Ascending aorta (tissue), 2 donors: ENCODE measurements at regions not wholly inside any gene's neighbourhood (a gene's known extent, or its start where the extent isn't known, plus 50 kb on each side); places are given as distances from the start of the nearest gene placed in this dataset.

Experiments
- DNase-seq, 2 donors: peaks; one replicate each; pipeline ENCODE4 v3.0.0-alpha.2; 2019; ENCODE audit warnings: low spot score in 2 of 2
- H3K27ac ChIP-seq, 2 donors: fragments of 200-600 bp; sonication (generic); one replicate each; pipeline ENCODE4 v1.5.1; 2016 to 2017; ENCODE audit warnings: mild to moderate bottlenecking in 1 of 2
- H3K27me3 ChIP-seq: fragments of 200-600 bp; sonication (generic); one replicate; pipeline ENCODE4 v1.5.1; 2017
- H3K36me3 ChIP-seq, 2 donors: fragments of 200-600 bp; sonication (generic); one replicate each; pipeline ENCODE4 v1.5.1; 2016
- H3K4me1 ChIP-seq, 2 donors: fragments of 200-600 bp; sonication (generic); one replicate each; pipeline ENCODE4 v1.5.1; 2016 to 2017; ENCODE audit warnings: mild to moderate bottlenecking in 1 of 2
- H3K4me3 ChIP-seq, 2 donors: fragments of 200-600 bp; sonication (generic); one replicate each; pipeline ENCODE4 v1.5.1; 2016 to 2017; ENCODE audit warnings: mild to moderate bottlenecking in 1 of 2
- H3K9me3 ChIP-seq, 2 donors: fragments of 200-600 bp; sonication (generic); one replicate each; pipeline ENCODE4 v1.5.1; 2016
- intact Hi-C: fragments of 100-400 bp; cut with DNase I; formaldehyde crosslinking; loops from one replicate; pipeline ENCODE4 v1.15.1; 2023
- TF ChIP-seq, protein P1 (sequence below), 3 experiments: fragments of 200-600 bp in 2 of 3; fragments of 450-650 bp in 1 of 3; sonication (generic) in 2 of 3; IDR thresholded peaks; one replicate each; pipeline ENCODE4 v1.5.1; 2016 to 2019; ENCODE audit warnings: antibody characterized with exemption in 3 of 3, mild to moderate bottlenecking in 1 of 3, moderate library complexity in 1 of 3

DNA sequence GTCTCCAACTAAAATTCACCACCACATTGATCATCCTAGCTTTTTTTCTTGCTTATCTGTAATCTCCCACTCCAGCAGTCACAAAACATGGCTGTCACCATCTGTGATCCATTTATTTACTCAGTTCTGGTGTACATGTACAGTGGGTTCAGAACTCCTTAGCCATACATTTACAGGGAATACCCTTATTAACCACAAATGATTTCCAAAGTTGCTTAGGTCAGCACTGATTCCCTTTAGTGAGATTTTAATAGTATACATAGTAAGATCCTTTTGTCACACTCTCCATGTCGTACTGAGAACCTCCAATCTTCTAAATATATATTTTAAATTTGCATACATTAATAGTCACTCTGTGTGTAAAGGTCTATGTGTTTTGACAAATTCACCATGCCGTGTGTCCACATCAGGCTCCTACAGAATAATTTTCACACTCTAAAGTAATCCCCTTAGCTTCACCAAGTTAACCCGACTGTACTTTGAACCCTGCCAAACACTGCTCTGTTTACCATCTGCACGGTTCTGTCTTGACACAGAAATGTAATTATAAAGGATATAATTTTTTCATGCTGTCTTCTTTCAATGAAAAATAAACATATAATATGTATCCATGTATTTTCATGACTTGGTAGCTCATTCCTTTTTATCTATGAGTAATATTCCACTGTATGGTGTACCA is 473.6 kb upstream of the ZP4 start:
- no peak overlapping the region for H3K27ac ChIP-seq
- no peak overlapping the region for H3K4me3 ChIP-seq
- intact Hi-C loops: no loop called here
- H3K9me3 ChIP-seq: no peaks in the 10 kb centered on the region
- DNase-seq: no peak
- TF ChIP-seq, protein P1, sequence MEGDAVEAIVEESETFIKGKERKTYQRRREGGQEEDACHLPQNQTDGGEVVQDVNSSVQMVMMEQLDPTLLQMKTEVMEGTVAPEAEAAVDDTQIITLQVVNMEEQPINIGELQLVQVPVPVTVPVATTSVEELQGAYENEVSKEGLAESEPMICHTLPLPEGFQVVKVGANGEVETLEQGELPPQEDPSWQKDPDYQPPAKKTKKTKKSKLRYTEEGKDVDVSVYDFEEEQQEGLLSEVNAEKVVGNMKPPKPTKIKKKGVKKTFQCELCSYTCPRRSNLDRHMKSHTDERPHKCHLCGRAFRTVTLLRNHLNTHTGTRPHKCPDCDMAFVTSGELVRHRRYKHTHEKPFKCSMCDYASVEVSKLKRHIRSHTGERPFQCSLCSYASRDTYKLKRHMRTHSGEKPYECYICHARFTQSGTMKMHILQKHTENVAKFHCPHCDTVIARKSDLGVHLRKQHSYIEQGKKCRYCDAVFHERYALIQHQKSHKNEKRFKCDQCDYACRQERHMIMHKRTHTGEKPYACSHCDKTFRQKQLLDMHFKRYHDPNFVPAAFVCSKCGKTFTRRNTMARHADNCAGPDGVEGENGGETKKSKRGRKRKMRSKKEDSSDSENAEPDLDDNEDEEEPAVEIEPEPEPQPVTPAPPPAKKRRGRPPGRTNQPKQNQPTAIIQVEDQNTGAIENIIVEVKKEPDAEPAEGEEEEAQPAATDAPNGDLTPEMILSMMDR (IDR thresholded peaks at IDR 0.05): no peak
- no peaks in the 10 kb centered on the region for H3K36me3 ChIP-seq
- H3K27me3 ChIP-seq: no peaks in the 10 kb centered on the region
- H3K4me1 ChIP-seq: no peaks in the 10 kb centered on the region

DNA sequence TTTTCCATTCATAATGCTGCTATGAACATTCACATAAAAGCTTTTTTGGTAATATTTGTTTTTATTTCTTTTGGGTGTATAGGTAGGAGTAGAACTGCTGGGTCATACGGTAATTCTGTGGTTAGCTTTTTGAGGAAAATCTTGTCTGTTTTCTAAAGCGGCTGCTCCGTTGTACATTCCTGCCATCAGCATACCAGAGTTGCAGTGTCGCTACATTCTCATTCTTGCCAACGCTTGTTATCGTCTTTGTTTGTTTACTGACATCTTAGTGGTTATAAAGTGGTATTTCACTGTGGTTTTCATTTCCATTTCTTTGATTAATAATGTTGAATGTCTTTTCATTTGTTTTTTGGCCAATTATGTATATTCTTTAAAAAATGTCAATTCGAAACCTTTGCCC is 469.8 kb upstream of the ZP4 start:
- H3K4me1 ChIP-seq: no peaks in the 10 kb centered on the region
- no peak overlapping the region for H3K27ac ChIP-seq
- TF ChIP-seq, protein P1 (IDR thresholded peaks at IDR 0.05): no peak
- H3K27me3 ChIP-seq: no peaks in the 10 kb centered on the region
- H3K9me3 ChIP-seq: no peaks in the 10 kb centered on the region
- H3K36me3 ChIP-seq: no peaks in the 10 kb centered on the region
- intact Hi-C loops: no loop called here
- H3K4me3 ChIP-seq: no peak overlapping the region
- DNase-seq: no peak

DNA sequence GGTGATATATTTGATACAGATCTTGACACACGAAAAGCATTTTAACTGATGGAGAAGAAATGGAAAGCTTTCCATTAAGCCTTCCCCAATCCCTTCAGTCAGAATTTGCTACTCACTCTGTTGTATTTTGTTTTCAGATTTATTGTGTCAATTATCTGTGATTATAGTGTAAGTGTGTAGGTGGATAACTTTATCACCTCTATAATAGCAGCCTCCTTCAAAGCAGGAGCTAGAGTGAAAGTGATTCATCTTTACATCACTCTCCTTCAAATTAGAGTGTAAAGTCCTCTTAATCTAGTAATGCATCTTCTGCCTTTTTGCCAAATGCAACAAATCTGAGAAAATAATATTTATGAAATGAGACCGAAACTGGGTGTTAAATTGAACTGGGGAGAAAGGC is 459.7 kb upstream of the ZP4 start:
- no peak for DNase-seq
- H3K4me3 ChIP-seq: no peak overlapping the region
- H3K4me1 ChIP-seq: no peaks in the 10 kb centered on the region
- H3K36me3 ChIP-seq: no peaks in the 10 kb centered on the region
- no peaks in the 10 kb centered on the region for H3K9me3 ChIP-seq
- TF ChIP-seq, protein P1 (IDR thresholded peaks at IDR 0.05): no peak
- intact Hi-C loops: no loop called here
- no peak overlapping the region for H3K27ac ChIP-seq
- H3K27me3 ChIP-seq: no peaks in the 10 kb centered on the region

DNA sequence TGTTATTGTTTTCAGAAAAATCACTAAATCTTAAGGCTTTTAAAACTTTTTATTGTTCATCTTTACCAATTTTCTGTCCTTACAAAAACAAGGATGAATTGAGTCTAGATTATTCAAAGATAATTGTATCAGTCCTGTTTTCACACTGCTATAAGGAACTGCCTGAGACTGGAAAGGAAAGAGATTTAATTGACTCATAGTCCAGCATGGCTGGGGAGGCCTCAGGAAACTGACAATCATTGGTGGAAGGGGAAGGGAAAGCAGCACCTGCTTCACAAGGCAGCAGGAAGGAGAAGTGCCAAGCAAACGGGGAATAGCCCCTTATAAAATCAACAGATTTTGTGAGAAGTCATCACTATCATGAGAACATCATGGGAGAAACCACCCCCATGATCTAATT is 455.6 kb upstream of the ZP4 start:
- no peaks in the 10 kb centered on the region for H3K9me3 ChIP-seq
- no peak for DNase-seq
- H3K27me3 ChIP-seq: no peaks in the 10 kb centered on the region
- intact Hi-C loops: no loop called here
- TF ChIP-seq, protein P1 (IDR thresholded peaks at IDR 0.05): no peak
- H3K27ac ChIP-seq: no peak overlapping the region
- H3K4me3 ChIP-seq: no peak overlapping the region
- H3K36me3 ChIP-seq: no peaks in the 10 kb centered on the region
- no peaks in the 10 kb centered on the region for H3K4me1 ChIP-seq

DNA sequence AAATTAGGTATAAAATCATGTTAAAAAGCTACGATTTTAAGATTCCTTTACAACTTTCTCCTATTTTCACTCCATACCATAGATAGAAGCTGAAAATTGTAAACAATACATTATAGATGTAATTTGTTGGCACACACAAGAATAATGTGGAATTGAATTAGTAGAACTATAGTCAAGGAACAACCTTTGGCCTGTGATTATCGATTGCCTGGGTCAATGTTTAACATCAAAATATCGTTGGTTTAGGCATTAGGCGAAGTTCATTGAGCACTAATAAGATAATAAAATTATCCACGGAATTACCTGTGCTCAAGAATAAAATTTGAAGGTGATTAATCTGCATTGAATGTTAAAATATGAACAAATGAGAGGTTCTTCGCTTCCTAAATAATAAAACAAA is 455.1 kb upstream of the ZP4 start:
- TF ChIP-seq, protein P1 (IDR thresholded peaks at IDR 0.05): no peak
- H3K27me3 ChIP-seq: no peaks in the 10 kb centered on the region
- no peak overlapping the region for H3K4me3 ChIP-seq
- intact Hi-C loops: no loop called here
- H3K9me3 ChIP-seq: no peaks in the 10 kb centered on the region
- DNase-seq: no peak
- H3K36me3 ChIP-seq: no peaks in the 10 kb centered on the region
- no peak overlapping the region for H3K27ac ChIP-seq
- no peaks in the 10 kb centered on the region for H3K4me1 ChIP-seq

DNA sequence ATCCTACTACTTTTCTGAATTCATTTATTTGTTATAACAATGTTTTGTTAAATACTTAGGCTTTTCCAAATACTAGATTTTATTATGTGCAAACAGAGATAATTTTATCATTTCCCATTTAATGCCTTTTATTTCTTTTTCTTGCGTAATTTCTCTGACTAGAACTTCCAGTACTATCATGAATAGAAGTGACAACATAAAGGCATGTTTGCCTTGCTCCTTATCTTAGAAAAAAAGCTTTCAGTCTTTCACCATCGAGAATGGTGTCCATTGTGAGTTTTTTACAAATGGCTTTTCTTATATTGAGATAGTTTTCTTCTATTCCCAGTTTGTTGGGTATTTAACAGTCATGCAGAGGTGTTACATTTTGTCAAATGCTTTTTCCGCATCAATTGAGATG is 453.1 kb upstream of the ZP4 start:
- Histone ChIP-seq H3K36me3 (no peaks in the 10 kb centered on the region), H3K27ac (no peak overlapping the region), H3K27me3 (no peaks in the 10 kb centered on the region), H3K9me3 (no peaks in the 10 kb centered on the region), H3K4me3 (no peak overlapping the region), H3K4me1 (no peaks in the 10 kb centered on the region)
- TF ChIP-seq, protein P1 (IDR thresholded peaks at IDR 0.05): no peak
- DNase-seq: no peak
- intact Hi-C loops: no loop called here
